PC-3 (cell line): ENCODE measurements at regions not wholly inside any gene's neighbourhood (a gene's known extent, or its start where the extent isn't known, plus 50 kb on each side); places are given as distances from the start of the nearest gene placed in this dataset.

Source experiments
- ATAC-seq: fragments of 200-7000 bp; cut with Tn5 transposase; 2 replicates; pipeline ENCODE4 v1.9.1; 2020; ENCODE audit warnings: mild to moderate bottlenecking, moderate library complexity
- BruUV-seq: library from RNA; stranded (reverse); fragments of 400-500 nt; replicated peaks from 2 replicates; lab custom pipeline; 2021; lab: Mats Ljungman, UMichigan
- CTCF ChIA-PET: fragments of 300-600 bp; sonication (Branson Sonifier 250); formaldehyde crosslinking; loops from one replicate; lab custom pipeline; 2022; ENCODE audit warnings: antibody characterized with exemption; lab: Charles Lee
- POLR2A ChIA-PET: fragments of 300-600 bp; sonication (Branson Sonifier 250); formaldehyde crosslinking; loops from one replicate; lab custom pipeline; 2022; ENCODE audit warnings: antibody characterized with exemption; ENCODE audit not compliant: unreplicated experiment; lab: Charles Lee
- DNase-seq: peaks from one replicate; pipeline ENCODE4 v3.0.0-alpha.2; 2015
- H2AFZ ChIP-seq: fragments of 300-600 bp; sonication (generic); 2 replicates; pipeline ENCODE4 v1.6.0; 2016; ENCODE audit warnings: antibody characterized with exemption, low read length
- H3F3A ChIP-seq: fragments of 300-600 bp; sonication (generic); one replicate; pipeline ENCODE4 v1.6.0; 2017; ENCODE audit warnings: antibody characterized with exemption, low read length, control low read depth, mild to moderate bottlenecking; ENCODE audit not compliant: unreplicated experiment
- H3K27ac ChIP-seq: fragments of 300-600 bp; sonication (generic); 2 replicates; pipeline ENCODE4 v1.5.1; 2016; ENCODE audit warnings: mild to moderate bottlenecking, low read length
- H3K27me3 ChIP-seq: fragments of 300-600 bp; sonication (generic); 2 replicates; pipeline ENCODE4 v1.6.1; 2016; ENCODE audit warnings: low read length, mixed read lengths
- H3K36me3 ChIP-seq: fragments of 300-600 bp; sonication (generic); 2 replicates; pipeline ENCODE4 v1.6.1; 2016; ENCODE audit warnings: low read depth, mixed run types, low read length, mixed read lengths
- H3K4me1 ChIP-seq: fragments of 300-600 bp; sonication (generic); 2 replicates; pipeline ENCODE4 v1.5.1; 2016; ENCODE audit warnings: low read length; ENCODE audit not compliant: insufficient read depth
- H3K4me2 ChIP-seq: fragments of 300-600 bp; sonication (generic); 2 replicates; pipeline ENCODE4 v1.6.0; 2016; ENCODE audit warnings: low read length
- H3K4me3 ChIP-seq: fragments of 300-600 bp; sonication (generic); 2 replicates; pipeline ENCODE4 v1.5.1; 2016; ENCODE audit warnings: mild to moderate bottlenecking, low read length, mixed read lengths
- H3K79me2 ChIP-seq: fragments of 300-600 bp; sonication (generic); 2 replicates; pipeline ENCODE4 v1.6.1; 2017; ENCODE audit warnings: low read length, mixed read lengths
- H3K9ac ChIP-seq: fragments of 300-600 bp; sonication (generic); 2 replicates; pipeline ENCODE4 v1.6.0; 2016; ENCODE audit warnings: mild to moderate bottlenecking, low read length
- H3K9me2 ChIP-seq: fragments of 300-600 bp; sonication (generic); replicated peaks from 2 replicates; pipeline ENCODE4 v1.6.1; 2016; ENCODE audit warnings: mixed run types, low read length, mixed read lengths
- H3K9me3 ChIP-seq: fragments of 300-600 bp; sonication (generic); 2 replicates; pipeline ENCODE4 v1.6.1; 2016; ENCODE audit warnings: low read length, mixed read lengths
- H4K20me1 ChIP-seq: fragments of 300-600 bp; sonication (generic); 2 replicates; pipeline ENCODE4 v1.6.1; 2016; ENCODE audit warnings: low read length, mixed read lengths
- EZH2 ChIP-seq: fragments of 300-600 bp; sonication (generic); IDR thresholded peaks from one replicate; pipeline ENCODE4 v1.6.1; 2017; ENCODE audit warnings: antibody characterized with exemption, mild to moderate bottlenecking, low read length; ENCODE audit not compliant: unreplicated experiment
- EZH2phosphoT487 ChIP-seq: fragments of 300-600 bp; sonication (generic); IDR thresholded peaks from 2 replicates; pipeline ENCODE4 v1.6.1; 2018; ENCODE audit warnings: mild to moderate bottlenecking, antibody characterized with exemption, low read length, borderline replicate concordance
- intact Hi-C: fragments of 100-400 bp; cut with micrococcal nuclease; formaldehyde crosslinking; loops from 2 replicates; pipeline ENCODE4 v1.9.0; 2023
- TF ChIP-seq, protein P1 (sequence below): fragments of 300-600 bp; sonication (generic); conservative IDR thresholded peaks from 2 replicates; pipeline ENCODE4 v1.5.1; 2017; ENCODE audit warnings: antibody characterized with exemption, low read depth, mild to moderate bottlenecking, low read length

GRCh38 chr14:100386121-100386520 is 63.0 kb downstream of the SLC25A47 start:
- Histone ChIP-seq H3K27ac (peak overlapping the region; percentile 35), H4K20me1 (no peaks in the 10 kb centered on the region), H3K79me2 (0 out of 2 replicates have a peak, but pooled peaks cover 10% of the 10 kb centered on the region), H3K4me1 (peaks cover 37% of the 10 kb centered on the region), H3K9me2 (no peaks in the 10 kb centered on the region), H3K4me2 (0 out of 2 replicates have a peak overlapping the region, but pooled peaks have one; percentile 62), H3K27me3 (no peaks in the 10 kb centered on the region), H3K9ac (peak overlapping the region; percentile 18; the same call in 1 of the 2 replicates), H3K36me3 (no peaks in the 10 kb centered on the region), H3F3A (no peaks in the 10 kb centered on the region), H2AFZ (no peak overlapping the region), H3K4me3 (no peak overlapping the region), H3K9me3 (no peaks in the 10 kb centered on the region)
- POLR2A ChIA-PET: interaction anchor here (0.6 to 1.0 kb wide), 2 partner anchors 11 to 471 kb away, joined by 6 to 7 read pairs; a partner anchor contains a TSS
- CTCF ChIA-PET: interaction anchor here (0.8 to 4.1 kb wide), 8 partner anchors 30 to 513 kb away, joined by 3 to 49 read pairs (median 9); no protein-coding TSS in a partner anchor
- DNase-seq (no peak), ATAC-seq (no peak)
- intact Hi-C loops: loop anchor here (10.0 kb wide), 1 partner anchor 1279 kb away; no protein-coding TSS in a partner anchor
- BruUV-seq: no TSS peak
- no peak for TF ChIP-seq EZH2phosphoT487
- no peak for TF ChIP-seq EZH2
- TF ChIP-seq, protein P1, sequence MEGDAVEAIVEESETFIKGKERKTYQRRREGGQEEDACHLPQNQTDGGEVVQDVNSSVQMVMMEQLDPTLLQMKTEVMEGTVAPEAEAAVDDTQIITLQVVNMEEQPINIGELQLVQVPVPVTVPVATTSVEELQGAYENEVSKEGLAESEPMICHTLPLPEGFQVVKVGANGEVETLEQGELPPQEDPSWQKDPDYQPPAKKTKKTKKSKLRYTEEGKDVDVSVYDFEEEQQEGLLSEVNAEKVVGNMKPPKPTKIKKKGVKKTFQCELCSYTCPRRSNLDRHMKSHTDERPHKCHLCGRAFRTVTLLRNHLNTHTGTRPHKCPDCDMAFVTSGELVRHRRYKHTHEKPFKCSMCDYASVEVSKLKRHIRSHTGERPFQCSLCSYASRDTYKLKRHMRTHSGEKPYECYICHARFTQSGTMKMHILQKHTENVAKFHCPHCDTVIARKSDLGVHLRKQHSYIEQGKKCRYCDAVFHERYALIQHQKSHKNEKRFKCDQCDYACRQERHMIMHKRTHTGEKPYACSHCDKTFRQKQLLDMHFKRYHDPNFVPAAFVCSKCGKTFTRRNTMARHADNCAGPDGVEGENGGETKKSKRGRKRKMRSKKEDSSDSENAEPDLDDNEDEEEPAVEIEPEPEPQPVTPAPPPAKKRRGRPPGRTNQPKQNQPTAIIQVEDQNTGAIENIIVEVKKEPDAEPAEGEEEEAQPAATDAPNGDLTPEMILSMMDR: no peak

- CTCF ChIA-PET: no interaction called here
- H3K9ac ChIP-seq: no peak overlapping the region
Measured at GRCh38 chr14:100386846-100387245, 63.7 kb downstream of the SLC25A47 start.

More at GRCh38 chr14:100386846-100387245, 63.7 kb downstream of the SLC25A47 start:
- H3K4me3 ChIP-seq: no peak overlapping the region
- no peak overlapping the region for H3K27ac ChIP-seq
- no peaks in the 10 kb centered on the region for H3F3A ChIP-seq
- H3K9me2 ChIP-seq: no peaks in the 10 kb centered on the region
- H2AFZ ChIP-seq: no peak overlapping the region
- no peaks in the 10 kb centered on the region for H3K36me3 ChIP-seq
- H3K79me2 ChIP-seq: 0 out of 2 replicates have a peak, but pooled peaks cover 10% of the 10 kb centered on the region
- no peak for ATAC-seq
- BruUV-seq: no TSS peak
- no peaks in the 10 kb centered on the region for H4K20me1 ChIP-seq
- POLR2A ChIA-PET: no interaction called here
- intact Hi-C loops: loop anchor here (10.0 kb wide), 1 partner anchor 1278 kb away; no protein-coding TSS in a partner anchor
- H3K4me1 ChIP-seq: peaks cover 37% of the 10 kb centered on the region
- H3K9me3 ChIP-seq: no peaks in the 10 kb centered on the region
- TF ChIP-seq EZH2 (no peak), EZH2phosphoT487 (no peak)
- TF ChIP-seq, protein P1: no peak
- DNase-seq: no peak
- H3K4me2 ChIP-seq: no peak overlapping the region
- no peaks in the 10 kb centered on the region for H3K27me3 ChIP-seq
